ENCODE measurements at regions not wholly inside any gene's neighbourhood (a gene's known extent, or its start where the extent isn't known, plus 50 kb on each side); places are given as distances from the start of the nearest gene placed in this dataset.

GRCh38 chr16:86303787-86304678 is 206.3 kb upstream of the FOXF1 start:
- no peak for TF ChIP-seq REST (IDR thresholded peaks at IDR 0.05; ENCODE audit: insufficient read depth in 1 of 2, low read depth in 2 of 2, low read length in 1 of 2)
- TF ChIP-seq CTCF (IDR thresholded peaks at IDR 0.05) = no peak

All from Panc1 (cell line).